HG03432 (cell line): ENCODE measurements at regions not wholly inside any gene's neighbourhood (a gene's known extent, or its start where the extent isn't known, plus 50 kb on each side); places are given as distances from the start of the nearest gene placed in this dataset.
"Not testable (repeated sequence)": the region's sequence is repeated elsewhere in the genome, so short reads cannot be mapped to it uniquely, and the experiment has no call there.

ENCODE experiments used
- ATAC-seq: cut with Tn5 transposase; IDR thresholded peaks from one replicate; pipeline ENCODE4 v1.9.1; 2021; ENCODE audit warnings: mild to moderate bottlenecking, moderate library complexity; ENCODE audit not compliant: unreplicated experiment

DNA sequence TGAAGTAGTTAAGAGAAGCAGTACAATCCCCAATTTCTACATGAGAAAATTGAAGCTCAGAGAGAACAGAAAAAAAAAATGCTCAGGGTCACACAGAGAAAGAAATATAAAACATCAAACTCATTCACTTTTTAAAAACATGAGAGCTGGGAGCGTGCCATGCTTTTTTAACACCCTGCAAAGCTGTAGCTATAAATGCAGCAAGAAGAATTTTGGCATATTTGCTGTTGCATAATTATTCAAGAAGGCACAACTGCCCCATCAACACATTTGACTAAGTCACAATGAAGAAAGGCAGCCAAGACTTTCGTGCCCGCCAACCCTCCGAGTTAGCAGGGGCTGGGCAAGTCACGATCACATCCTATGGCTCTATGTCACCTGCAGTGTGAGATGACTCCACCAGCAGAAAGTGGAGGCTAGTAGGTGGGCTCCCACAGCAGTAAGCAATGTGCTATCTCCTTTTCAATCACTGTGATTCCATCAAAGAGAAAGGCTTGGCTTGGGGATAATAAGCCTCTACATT, 214.8 kb downstream of the DHX15 start:
- ATAC-seq, result no peak

DNA sequence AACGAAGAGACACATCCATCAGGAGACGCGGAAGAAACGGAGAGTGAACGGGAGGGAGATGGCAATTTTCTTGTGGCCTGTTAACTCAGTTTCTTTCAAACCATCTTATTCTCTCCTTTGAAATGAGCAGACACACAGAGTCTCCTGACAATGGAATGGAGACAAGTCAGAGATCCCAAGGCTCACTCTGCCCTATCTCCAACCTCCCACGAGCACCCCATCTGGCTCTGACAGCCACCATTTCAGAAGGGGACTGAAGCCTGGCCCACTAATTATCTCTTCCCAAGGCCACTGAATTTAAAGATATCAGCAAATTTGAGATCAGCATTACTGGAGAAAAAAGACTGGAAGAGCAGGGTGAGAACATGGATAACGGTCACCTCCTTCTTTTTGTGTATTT, 215.6 kb downstream of the DHX15 start:
- no peak for ATAC-seq

DNA sequence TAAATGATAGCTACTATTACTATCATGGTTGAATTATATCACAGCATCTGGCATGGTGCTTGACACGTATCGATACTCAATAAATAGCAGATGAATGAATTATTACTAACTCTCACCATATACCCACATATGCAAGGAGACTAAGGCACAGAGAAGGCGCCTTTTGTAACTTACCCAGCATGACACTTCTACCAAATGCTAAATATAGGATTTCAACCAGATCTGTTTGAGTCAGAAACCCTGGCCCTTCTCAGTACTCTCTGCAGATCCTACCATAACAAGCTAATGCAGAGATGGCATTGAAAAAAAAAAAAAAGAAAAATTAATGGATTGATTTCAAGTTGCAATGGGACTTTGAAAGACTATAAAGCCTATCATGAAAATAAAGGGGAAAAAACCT, 219.5 kb downstream of the DHX15 start:
- no peak for ATAC-seq

DNA sequence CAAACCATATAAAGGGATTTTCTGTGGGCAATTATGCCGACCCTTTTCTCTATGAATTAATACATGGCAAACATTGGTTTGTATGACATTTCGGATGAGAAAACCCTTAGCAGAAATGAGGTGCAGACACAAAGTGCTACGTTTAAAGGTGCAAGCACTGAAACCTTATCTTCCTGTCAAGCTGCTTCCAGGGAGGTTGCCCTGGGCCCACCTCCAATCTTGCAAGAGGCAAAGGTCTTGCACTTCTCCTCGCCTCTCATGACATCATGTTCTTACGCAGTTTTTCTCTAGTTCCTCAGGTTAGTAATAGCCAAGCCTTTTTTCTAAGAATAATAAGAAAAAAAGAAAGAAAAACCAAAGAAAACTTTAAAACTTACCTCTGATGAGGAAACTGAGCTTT, 220.1 kb downstream of the DHX15 start:
- ATAC-seq, result no peak

DNA sequence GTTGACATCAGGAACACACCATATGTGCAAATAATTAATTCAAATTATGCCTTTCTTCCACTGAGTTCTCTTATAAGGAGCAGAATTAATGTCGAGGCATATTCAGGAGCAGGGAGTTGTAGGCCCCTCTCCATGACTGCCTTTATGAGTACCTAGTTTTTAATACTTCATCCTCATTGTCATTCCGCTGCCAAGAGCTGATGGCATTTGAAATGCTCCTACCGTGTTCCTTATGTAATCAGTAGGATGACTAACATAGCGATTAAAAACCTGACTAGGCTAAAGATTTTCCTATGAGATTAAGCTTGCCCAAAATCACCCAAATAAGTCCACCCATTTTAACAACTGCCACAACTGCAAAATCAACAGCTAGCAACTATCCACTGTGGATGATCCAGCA, 220.6 kb downstream of the DHX15 start:
- no peak for ATAC-seq

DNA sequence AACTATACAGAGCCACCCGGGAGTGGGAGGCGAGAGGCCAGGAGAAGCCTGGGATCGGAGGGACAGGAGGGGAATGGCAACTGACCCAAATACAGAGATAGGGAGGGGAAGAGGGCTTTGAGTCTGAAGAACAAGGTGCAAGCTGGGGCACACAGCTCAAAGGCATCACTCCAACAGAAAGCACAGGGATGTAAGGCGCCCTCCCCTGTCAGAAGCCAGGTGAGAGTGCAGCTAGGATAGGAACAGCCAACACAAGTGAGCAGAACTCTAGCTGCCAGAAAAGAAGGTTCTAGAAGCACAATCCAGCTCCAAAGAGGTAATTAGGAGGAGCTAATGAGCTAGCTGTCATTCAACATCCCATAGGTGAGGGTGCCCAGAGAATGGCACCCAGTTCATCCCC, 232.2 kb downstream of the DHX15 start:
- no peak for ATAC-seq

DNA sequence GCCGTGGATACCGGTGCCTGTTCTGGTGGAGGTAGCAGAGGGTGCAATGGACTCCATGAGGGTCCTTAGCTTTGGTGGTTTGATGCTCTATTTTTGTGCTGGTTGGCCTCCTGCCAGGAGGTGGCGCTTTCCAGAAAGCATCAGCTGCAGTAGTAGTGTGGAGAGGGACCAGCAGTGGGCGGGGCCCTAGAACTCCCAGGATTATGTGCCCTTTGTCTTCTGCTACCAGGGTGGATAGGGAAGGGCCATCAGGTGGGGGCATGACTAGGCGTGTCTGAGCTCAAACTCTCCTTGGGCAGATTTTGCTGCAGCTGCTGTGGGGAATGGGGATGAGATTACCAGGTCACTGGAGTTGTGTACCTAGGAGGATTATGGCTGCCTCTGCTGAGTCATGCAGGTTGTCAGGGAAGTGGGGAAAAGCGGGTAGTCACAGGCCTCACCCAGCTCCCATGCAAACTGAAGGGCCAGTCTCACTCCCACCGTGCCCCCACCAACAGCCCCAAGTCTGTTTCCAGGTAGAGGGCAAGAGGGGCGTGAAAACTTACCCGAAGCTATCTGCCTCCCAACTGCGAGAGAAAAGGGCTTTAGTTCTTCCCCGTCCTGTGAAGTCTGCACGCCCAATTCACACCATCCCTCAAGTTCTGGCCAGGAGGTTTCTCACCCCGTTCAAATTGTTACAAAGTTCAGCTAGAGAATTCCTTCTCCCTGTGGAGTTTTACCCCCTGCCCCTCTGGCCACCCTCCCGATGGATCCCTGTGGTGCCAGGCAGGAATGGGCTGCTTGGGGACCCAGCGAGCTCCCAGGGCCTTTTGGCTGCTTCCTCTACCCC, 235.0 kb downstream of the DHX15 start:
- ATAC-seq, result not testable (repeated sequence)

DNA sequence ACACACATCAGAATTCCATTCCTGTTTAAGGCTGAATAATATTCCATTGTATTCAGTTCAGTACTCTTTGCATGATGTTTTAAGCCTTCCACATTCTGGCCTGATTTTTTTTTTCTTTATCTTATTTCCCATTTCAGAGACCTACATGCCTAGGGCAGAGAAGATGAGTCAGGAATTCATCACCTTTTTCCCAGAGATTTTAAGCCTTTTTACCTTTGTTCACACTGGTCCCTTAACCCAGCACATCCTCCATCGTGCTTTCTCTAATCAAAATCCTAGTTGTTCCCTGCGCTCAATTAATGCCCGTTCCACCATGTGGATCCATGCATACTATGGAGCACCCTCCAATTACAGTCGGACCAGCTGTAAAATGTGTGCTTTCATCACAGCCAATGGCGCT, 245.1 kb downstream of the DHX15 start:
- ATAC-seq, result no peak

DNA sequence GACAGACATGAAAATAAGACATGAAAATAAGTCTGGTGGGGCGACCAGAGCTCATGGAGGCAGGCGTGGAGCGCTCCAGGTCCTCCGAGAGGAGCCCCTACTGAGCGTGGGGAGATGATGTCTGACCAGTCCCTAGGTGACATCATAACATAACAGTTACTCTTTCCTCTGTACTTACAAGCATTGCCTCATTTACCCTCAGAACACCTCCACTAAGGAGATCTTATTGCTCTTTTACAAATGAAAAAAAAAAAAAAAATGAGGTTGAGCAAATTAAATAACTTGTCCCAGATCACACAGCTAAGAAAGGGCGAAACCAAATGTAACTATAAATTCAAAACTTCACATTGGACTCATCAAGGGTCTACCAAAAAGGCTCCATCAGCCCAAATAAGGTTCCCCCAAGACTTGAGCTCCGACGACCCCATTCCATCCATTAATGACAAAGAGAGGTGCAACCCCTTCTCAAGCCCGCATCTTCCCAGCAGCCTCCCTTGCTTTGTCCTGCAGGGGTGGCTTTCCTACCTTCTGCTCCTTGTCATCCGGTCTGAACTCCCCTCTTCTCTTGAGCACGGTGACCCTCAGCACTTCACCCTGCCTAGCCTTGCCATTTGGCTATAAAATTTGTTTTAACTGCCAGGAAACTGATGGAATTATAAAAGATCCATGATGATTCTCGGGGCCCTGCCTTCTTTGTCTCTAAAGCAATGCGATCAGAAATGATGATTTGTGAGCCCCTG, 246.7 kb downstream of the DHX15 start:
- ATAC-seq, result no peak

DNA sequence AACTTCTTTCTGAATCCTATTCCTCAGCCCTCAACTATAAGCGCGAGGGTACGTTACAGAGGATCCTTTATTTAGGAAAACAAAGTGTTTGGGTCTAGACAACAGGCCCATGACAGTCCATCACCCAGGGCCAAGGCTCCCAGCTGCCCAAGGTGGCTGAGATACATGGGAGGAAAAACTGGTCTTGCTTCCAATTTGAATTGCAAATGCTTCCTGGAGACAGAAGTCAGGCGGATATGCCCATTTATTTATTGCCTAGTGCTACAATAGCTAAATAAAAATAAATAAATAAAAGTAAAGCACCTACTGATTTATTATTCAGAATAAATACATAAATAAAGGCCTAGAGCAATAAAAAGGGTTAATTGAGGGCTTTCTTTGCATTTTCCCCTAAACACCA, 248.7 kb downstream of the DHX15 start:
- ATAC-seq, result no peak

DNA sequence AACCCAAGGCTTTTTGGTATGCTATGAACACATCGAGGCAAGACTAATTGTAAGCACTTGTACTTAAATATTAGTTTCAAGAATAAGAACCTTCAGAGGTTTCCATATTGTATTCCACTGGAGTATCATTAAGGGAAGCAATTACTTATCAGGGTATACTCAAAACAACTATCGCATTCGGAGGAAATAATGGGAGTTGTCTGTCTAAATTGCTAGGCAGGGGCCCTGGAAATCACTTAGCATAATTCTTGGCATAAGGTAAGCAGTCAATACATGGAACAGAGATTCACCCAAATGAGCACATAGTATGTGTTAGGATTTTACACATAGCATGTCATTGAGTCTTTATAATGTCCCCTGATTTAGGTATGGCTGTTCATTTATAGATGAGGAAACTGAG, 249.4 kb downstream of the DHX15 start:
- ATAC-seq, result no peak

DNA sequence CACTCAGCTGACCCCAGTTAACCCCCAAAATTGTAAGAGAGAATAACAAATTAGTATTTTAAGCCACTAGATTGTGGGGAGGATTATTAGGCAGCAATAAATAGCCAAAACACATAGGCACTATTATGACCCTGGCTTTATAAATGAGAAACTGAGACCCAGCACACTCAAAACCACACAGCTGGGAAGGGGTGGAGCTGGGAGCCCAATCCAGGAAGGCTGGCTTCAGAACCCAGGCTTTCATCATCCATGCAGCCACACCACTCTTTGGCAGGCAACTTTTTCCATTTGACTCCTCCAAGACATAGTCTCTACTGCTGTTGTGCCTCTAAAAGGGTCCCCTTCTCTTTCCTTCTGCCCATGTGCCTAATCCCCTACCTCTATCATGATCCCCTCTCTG, 253.8 kb downstream of the DHX15 start:
- no peak for ATAC-seq

DNA sequence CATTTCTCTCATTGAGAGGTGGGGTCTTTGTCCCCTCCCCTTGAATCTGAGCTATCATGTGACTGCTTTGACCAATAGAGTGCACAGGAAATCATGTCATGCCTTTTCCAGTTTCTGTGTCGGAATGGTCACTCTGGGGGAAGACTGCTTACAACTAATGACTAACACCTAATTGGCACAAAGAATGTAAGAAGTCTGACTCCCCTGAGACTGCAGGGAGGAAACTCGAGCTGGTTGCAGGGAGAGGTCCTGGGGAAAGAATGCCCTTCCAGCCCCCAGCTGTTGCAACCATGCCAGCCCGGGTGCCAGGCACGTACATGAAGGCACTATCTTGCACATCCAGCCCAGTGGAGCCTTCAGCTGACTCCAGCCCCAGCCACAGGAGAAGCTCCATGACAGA, 254.2 kb downstream of the DHX15 start:
- no peak for ATAC-seq

DNA sequence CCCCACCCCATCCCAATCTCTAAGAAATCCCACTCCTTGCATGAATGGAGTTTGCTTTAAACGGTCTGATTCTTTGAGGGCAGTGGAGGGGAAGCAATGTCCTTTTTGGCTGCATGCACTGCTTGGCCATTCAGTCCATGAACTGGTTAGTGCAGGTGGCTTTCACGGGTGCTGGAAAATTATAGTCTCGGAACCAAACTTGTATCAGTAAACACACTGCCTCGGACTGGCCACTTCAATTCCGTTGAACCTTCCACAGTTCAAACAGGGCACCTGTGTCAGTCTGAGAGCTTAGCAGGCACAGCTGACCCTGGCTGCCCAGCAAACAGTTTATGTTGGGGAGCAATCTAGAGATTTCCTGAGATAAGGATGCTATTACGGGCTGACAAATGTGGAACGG, 255.6 kb downstream of the DHX15 start:
- ATAC-seq, result no peak

DNA sequence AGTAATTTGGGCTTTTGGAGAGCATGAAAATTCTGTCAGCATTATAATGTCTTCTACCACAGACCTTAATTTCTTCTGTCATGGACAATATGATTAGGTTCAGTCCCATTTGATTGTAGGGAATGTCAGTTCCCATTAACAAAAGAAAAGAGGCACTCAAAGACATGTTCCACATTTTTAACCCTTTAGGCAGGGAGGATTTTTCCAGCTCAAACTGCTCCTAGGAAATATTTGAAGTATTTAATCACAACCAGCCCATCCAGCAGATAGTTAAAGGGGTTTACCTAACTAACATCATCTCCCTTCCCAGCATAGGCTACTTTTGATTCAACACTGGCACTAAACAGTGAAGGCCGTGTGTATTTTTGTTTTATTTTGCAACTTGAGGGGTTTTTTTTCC, 256.0 kb downstream of the DHX15 start:
- ATAC-seq, result no peak

DNA sequence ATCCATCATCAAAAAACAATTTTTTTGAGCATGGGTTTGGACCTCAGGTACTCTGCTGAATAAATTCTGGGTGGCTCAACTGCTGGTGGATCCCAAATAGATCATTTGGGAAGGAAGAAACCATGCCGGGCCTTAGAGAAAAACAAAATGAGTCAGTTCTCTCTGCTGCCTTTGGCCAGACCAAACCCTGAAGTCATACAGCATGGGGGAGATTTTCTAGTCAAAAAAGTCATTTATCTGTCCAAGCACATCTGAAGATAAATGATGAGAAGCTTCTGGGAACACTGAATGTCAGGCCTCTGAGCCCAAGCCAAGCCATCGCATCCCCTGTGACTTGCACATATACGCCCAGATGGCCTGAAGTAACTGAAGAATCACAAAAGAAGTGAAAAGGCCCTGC, 261.4 kb downstream of the DHX15 start:
- ATAC-seq, result no peak

DNA sequence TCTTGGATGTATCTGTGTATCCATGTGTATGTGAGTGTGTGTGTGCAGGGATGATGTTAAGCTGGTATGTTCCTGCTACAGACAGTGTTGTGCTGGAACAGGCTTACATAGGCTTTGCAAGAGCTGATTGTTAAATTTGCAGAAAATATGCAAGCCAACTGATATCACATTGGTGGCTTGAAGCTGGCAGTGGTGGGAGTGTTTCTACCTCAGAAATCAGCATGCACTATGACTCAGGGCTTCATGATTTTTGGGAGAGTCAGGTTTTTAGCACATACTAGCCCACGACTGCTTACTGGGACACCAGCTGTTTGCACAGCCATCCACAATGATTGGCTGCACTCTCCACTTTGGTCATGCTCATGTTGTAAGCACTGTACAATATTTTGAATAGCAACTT, 261.8 kb downstream of the DHX15 start:
- ATAC-seq, result no peak

DNA sequence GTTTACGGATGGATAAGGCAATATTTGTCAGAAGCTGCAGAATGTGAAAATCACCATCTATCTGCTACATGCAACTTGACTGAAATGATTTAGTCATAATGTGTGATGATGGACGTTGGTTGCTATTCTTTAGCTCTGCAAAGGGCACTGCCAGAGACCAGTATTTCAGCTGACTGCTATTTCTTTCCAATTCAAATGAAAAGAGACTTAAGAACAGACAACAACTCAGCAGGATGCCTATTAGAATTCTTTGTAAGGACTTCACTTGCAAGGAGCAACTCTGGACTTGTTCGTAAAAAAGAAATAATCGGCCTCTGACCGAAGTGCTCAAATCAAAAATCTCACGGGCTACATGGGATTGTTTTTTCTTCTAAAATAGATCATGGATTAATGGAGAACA, 262.7 kb downstream of the DHX15 start:
- ATAC-seq, result no peak

DNA sequence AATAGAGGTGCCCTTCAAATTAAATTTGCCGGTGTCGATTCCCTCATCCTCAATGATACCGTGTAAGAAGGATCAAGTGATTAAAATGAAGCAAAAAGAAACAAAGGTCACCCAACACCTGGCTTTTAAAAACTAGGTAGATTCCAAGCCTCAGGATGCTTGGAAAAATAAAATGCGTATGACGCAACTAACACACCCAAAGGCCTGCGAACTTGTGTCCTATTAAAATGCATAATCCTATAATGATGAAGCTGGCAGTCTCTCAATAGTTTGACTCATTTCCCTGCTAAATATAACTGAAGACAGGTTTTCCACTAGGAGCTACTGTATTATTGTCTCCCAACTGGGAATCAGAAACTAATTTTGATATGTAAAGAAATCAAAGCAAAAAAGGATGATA, 263.2 kb downstream of the DHX15 start:
- ATAC-seq, result no peak

DNA sequence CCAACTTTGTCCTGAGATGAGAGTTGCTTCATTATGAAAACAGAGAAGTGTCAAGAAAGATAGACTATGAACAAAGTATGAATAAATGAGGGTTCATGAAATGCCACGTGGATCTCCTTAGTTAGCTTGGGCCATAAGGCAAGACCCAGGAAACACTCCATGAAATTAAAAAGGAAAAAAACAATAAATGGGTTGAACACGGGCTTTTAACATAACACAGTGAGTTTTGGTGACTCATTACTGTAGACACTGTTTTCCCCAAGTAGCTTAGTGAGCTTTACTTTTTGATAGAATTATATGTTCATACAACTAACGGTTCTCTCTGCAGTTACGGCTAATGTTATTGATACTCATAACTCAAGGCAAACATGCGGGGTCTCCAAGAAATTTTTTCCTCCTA, 265.0 kb downstream of the DHX15 start:
- no peak for ATAC-seq

DNA sequence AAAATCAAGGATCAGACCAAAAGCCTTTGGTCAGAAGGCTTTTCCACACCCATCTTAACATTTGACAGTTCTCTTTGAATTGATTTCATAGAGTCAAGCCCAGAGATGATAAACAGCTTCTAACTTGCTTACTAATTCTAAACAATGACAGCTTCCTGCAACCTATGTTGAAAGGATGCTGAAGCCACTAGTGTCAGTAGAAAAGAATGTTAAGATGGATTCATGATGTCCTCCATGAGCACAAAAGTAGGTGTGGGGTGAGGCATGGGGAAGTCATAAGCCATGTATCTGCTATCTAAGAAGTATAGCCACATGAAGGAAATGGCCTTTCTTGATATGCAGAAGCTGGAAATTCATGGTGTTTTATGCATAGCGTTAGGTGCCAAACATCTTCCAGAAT, 269.3 kb downstream of the DHX15 start:
- ATAC-seq, result no peak

DNA sequence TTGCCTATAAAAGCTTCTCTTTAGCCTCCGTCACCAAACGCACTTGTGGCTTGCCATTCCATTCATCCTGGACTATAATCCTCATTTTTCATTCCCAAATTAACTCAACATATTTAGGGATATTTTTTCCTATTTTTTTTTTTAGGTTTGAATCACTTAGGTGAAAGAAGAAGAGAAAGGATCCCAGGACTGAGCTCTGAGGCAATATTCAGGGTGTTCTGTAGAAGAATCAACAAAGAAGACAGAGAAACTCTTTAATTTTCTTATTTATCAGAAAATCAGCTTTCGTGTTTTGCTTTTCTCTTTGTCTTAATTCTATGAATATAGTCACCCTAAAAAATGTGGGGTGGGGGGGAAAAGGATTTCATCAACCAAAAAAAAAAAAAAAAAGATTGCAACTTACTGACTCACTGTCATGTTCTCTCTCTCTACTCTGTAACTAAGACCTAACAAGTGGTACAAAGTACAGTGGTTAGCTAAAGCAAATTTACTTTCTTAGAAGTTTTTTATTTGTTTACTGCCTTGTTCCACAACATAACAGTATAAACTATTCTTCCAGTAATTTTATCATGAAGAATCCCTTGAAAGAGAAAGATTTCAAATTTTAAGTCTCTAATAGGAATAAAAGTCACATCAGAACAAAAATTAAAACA, 272.0 kb downstream of the DHX15 start:
- no peak for ATAC-seq
